Stimulated activated CD8-positive, alpha-beta memory T cell treated with anti-CD3 and anti-CD28 coated beads, Interleukin-4, amount 100 ng/mL, for 4 hours (primary cell): ENCODE measurements at regions not wholly inside any gene's neighbourhood (a gene's known extent, or its start where the extent isn't known, plus 50 kb on each side); places are given as distances from the start of the nearest gene placed in this dataset.

Source experiments
- DNase-seq, 2 donors: peaks; one replicate each; pipeline ENCODE4 v3.0.0-alpha.2; 2020; ENCODE audit warnings: low read depth in 2 of 2, low spot score in 1 of 2

- DNase-seq: no peak
Measured at GRCh38 chr4:17296921-17297890, 214.7 kb downstream of the QDPR start.

- DNase-seq: no peak
Measured at GRCh38 chr4:17293901-17294300, 218.0 kb downstream of the QDPR start.

GRCh38 chr4:17288151-17288550, 223.7 kb downstream of the QDPR start:
- no peak for DNase-seq

GRCh38 chr4:17286752-17287460, 225.0 kb downstream of the QDPR start:
- no peak for DNase-seq

GRCh38 chr4:17285747-17286146, 226.1 kb downstream of the QDPR start:
- DNase-seq: no peak

GRCh38 chr4:17284323-17285175, 227.3 kb downstream of the QDPR start:
- DNase-seq: no peak

GRCh38 chr4:17283832-17284231, 228.1 kb downstream of the QDPR start:
- DNase-seq: no peak

- DNase-seq: no peak
Measured at GRCh38 chr4:17283251-17283650, 228.6 kb downstream of the QDPR start.

- no peak for DNase-seq
Measured at GRCh38 chr4:17280261-17281018, 231.4 kb downstream of the QDPR start.

- DNase-seq: no peak
Measured at GRCh38 chr4:17276776-17277175, 235.1 kb downstream of the QDPR start.

- no peak for DNase-seq
Measured at GRCh38 chr4:17275836-17276235, 236.1 kb downstream of the QDPR start.

- DNase-seq: no peak
Measured at GRCh38 chr4:17273047-17273446, 238.8 kb downstream of the QDPR start.

GRCh38 chr4:17272154-17272553, 239.7 kb downstream of the QDPR start:
- DNase-seq: no peak

- DNase-seq: no peak
Measured at GRCh38 chr4:17265653-17266052, 246.2 kb downstream of the QDPR start.

- no peak for DNase-seq
Measured at GRCh38 chr4:17265139-17265538, 246.8 kb downstream of the QDPR start.

GRCh38 chr4:17260166-17260907, 251.6 kb downstream of the QDPR start:
- DNase-seq: no peak

GRCh38 chr4:17258106-17258505, 253.8 kb downstream of the QDPR start:
- no peak for DNase-seq

GRCh38 chr4:17252131-17252530, 259.8 kb downstream of the QDPR start:
- DNase-seq: no peak

GRCh38 chr4:17251101-17251500, 260.8 kb downstream of the QDPR start:
- no peak for DNase-seq

- no peak for DNase-seq
Measured at GRCh38 chr4:17250591-17250990, 261.3 kb downstream of the QDPR start.
